Endodermal cell (in vitro differentiated cells): ENCODE measurements at regions not wholly inside any gene's neighbourhood (a gene's known extent, or its start where the extent isn't known, plus 50 kb on each side); places are given as distances from the start of the nearest gene placed in this dataset.

Experiments
- DNase-seq: peaks from one replicate; pipeline ENCODE4 v3.0.0-alpha.2; 2017
- H3K27ac ChIP-seq: 2 replicates; pipeline ENCODE4 v1.5.1; 2013; ENCODE audit warnings: mild to moderate bottlenecking, low read depth, low read length, moderate library complexity
- H3K27me3 ChIP-seq: 2 replicates; pipeline ENCODE4 v1.6.1; 2013; ENCODE audit warnings: mild to moderate bottlenecking, low read length, moderate library complexity; ENCODE audit not compliant: insufficient read depth, control insufficient read depth, poor library complexity, severe bottlenecking
- H3K36me3 ChIP-seq: 2 replicates; pipeline ENCODE4 v1.7.0; 2013; ENCODE audit warnings: mild to moderate bottlenecking, low read length, moderate library complexity; ENCODE audit not compliant: control insufficient read depth, insufficient read depth
- H3K4me1 ChIP-seq: one replicate; pipeline ENCODE4 v1.7.0; 2013; ENCODE audit warnings: low read length; ENCODE audit not compliant: control insufficient read depth, insufficient read depth
- H3K4me3 ChIP-seq: 2 replicates; pipeline ENCODE4 v1.5.1; 2013; ENCODE audit warnings: mild to moderate bottlenecking, low read length, moderate library complexity
- H3K9ac ChIP-seq: 2 replicates; pipeline ENCODE4 v1.6.1; 2013; ENCODE audit warnings: mild to moderate bottlenecking, low read length, moderate library complexity; ENCODE audit not compliant: poor library complexity, severe bottlenecking; ENCODE audit errors: extremely low read depth
- H3K9me3 ChIP-seq: 2 replicates; pipeline ENCODE4 v1.6.1; 2013; ENCODE audit warnings: mild to moderate bottlenecking, low read length, moderate library complexity; ENCODE audit not compliant: control insufficient read depth
- H3K27ac Mint-ChIP-seq: 2 replicates; pipeline ENCODE4 v1.8.0; 2020; ENCODE audit warnings: mixed read lengths
- H3K27me3 Mint-ChIP-seq: 2 replicates; pipeline ENCODE4 v1.8.0; 2021; ENCODE audit warnings: mild to moderate bottlenecking, mixed read lengths; ENCODE audit not compliant: insufficient read depth
- H3K36me3 Mint-ChIP-seq: 2 replicates; pipeline ENCODE4 v1.8.0; 2020; ENCODE audit warnings: low read depth, mixed read lengths
- H3K4me1 Mint-ChIP-seq: 2 replicates; pipeline ENCODE4 v1.8.0; 2020; ENCODE audit warnings: mixed read lengths
- H3K4me3 Mint-ChIP-seq: 2 replicates; pipeline ENCODE4 v1.8.0; 2020; ENCODE audit warnings: mild to moderate bottlenecking, moderate library complexity, mixed read lengths
- H3K9me3 Mint-ChIP-seq: 2 replicates; pipeline ENCODE4 v1.8.0; 2020; ENCODE audit warnings: mild to moderate bottlenecking, mixed read lengths
- CTCF ChIP-seq: fragments of 200-600 bp; sonication (generic); conservative IDR thresholded peaks from 2 replicates; pipeline ENCODE4 v1.5.0; 2021; ENCODE audit warnings: antibody characterized with exemption, mild to moderate bottlenecking
- WGBS, 2 experiments: methylation state at CpG; one replicate each; pipeline versions ENCODE4 v1.1.5 to v1.1.7; 2013; ENCODE audit warnings: missing lambda C conversion rate in 2 of 2, mixed read lengths in 1 of 2; ENCODE audit not compliant: insufficient coverage in 1 of 2, insufficient read length in 1 of 2; 5-methylcytosine and 5-hydroxymethylcytosine counted together

- H3K4me1 ChIP-seq = peaks cover 3% of the 10 kb centered on the region
- no peak overlapping the region for H3K4me3 ChIP-seq
- no peak for DNase-seq
- H3K9me3 Mint-ChIP-seq = peaks cover 20% of the 10 kb centered on the region
- H3K36me3 Mint-ChIP-seq = peaks cover 2% of the 10 kb centered on the region
- no peak overlapping the region for H3K9ac ChIP-seq
- H3K27me3 Mint-ChIP-seq = no peaks in the 10 kb centered on the region
- TF ChIP-seq CTCF = no peak
- peaks cover 13% of the 10 kb centered on the region for H3K9me3 ChIP-seq
- peaks cover 10% of the 10 kb centered on the region for H3K4me1 Mint-ChIP-seq
- H3K36me3 ChIP-seq = no peaks in the 10 kb centered on the region
- no peak overlapping the region for H3K27ac Mint-ChIP-seq
- no peaks in the 10 kb centered on the region for H3K27me3 ChIP-seq
- no peak overlapping the region for H3K27ac ChIP-seq
- WGBS, 2 experiments = 93 to 94% methylated on average over 4 of the region's 4 CpGs
- no peak overlapping the region for H3K4me3 Mint-ChIP-seq
Measured at GRCh38 chr7:16348251-16348650, 73.1 kb downstream of the CRPPA start.

GRCh38 chr7:16347827-16348192 lies 73.5 kb downstream of the CRPPA start:
- Mint-ChIP-seq H3K27ac (no peak overlapping the region), H3K4me3 (no peak overlapping the region), H3K27me3 (no peaks in the 10 kb centered on the region), H3K4me1 (peaks cover 10% of the 10 kb centered on the region), H3K36me3 (peaks cover 2% of the 10 kb centered on the region), H3K9me3 (peaks cover 20% of the 10 kb centered on the region)
- Histone ChIP-seq H3K4me1 (peaks cover 3% of the 10 kb centered on the region), H3K27me3 (no peaks in the 10 kb centered on the region), H3K9me3 (peaks cover 13% of the 10 kb centered on the region), H3K36me3 (no peaks in the 10 kb centered on the region), H3K27ac (peak overlapping the region; percentile 9), H3K9ac (no peak overlapping the region), H3K4me3 (no peak overlapping the region)
- no peak for TF ChIP-seq CTCF
- WGBS, 2 experiments = 72 to 100% methylated on average over 1 of the region's 1 CpG
- no peak for DNase-seq

GRCh38 chr7:16347066-16347826 lies 74.1 kb downstream of the CRPPA start:
- Mint-ChIP-seq H3K27me3 (no peaks in the 10 kb centered on the region), H3K27ac (no peak overlapping the region), H3K9me3 (peaks cover 20% of the 10 kb centered on the region), H3K4me1 (peaks cover 10% of the 10 kb centered on the region), H3K4me3 (no peak overlapping the region), H3K36me3 (peaks cover 2% of the 10 kb centered on the region)
- Histone ChIP-seq H3K4me1 (peaks cover 3% of the 10 kb centered on the region), H3K27me3 (no peaks in the 10 kb centered on the region), H3K27ac (peak overlapping the region; percentile 9), H3K4me3 (no peak overlapping the region), H3K9me3 (peaks cover 13% of the 10 kb centered on the region), H3K9ac (no peak overlapping the region), H3K36me3 (no peaks in the 10 kb centered on the region)
- WGBS, 2 experiments = 92 to 100% methylated on average over 1 of the region's 1 CpG
- DNase-seq = no peak
- TF ChIP-seq CTCF = no peak
